ENCODE measurements at regions not wholly inside any gene's neighbourhood (a gene's known extent, or its start where the extent isn't known, plus 50 kb on each side); places are given as distances from the start of the nearest gene placed in this dataset.

DNA sequence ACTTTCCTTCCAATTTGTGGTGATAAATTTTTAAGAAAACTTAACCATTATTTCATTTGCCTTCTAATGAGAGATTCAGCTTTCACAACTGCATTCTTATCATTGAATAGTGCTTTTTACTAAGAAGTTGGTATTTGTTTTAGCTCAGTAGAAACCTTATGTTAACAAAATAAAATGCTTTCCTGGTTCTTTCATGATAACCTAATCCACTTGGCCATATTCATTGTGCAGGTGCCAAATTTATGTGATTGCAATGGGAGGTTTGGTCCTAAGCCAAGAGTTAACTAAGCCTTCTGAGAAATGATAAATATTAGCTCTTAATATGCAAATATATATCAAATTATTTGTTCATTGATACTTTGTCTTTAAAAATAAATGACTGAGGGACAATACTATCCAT is 141.1 kb upstream of the TLE4 start:
- no peak for FAIRE-seq
- TF ChIP-seq FOS (IDR thresholded peaks at IDR 0.05; ENCODE audit: borderline replicate concordance, insufficient read depth, low read length), result no peak
- no peaks in the 10 kb centered on the region for H3K9me1 ChIP-seq (replicated peaks; ENCODE audit: control insufficient read depth, extremely low read depth, insufficient read depth, low read length)
- no peaks in the 10 kb centered on the region for H3K9me3 ChIP-seq (replicated peaks; ENCODE audit: control insufficient read depth, insufficient read depth, low read length)
- no peak overlapping the region for H3K27ac ChIP-seq (ENCODE audit: insufficient read depth, low read depth, low read length)
- H2AFZ ChIP-seq (ENCODE audit: low read depth, low read length), result no peak overlapping the region
- dilution Hi-C loops (cut with MboI; ENCODE audit: extremely low pct_ligation_motif_present, low sequenced_read_pairs), result no loop called here
- H4K20me1 ChIP-seq (replicated peaks; ENCODE audit: control insufficient read depth, extremely low read depth, insufficient read depth, low read length), result no peaks in the 10 kb centered on the region
- intact Hi-C loops (cut with micrococcal nuclease), result no loop called here
- H3K4me2 ChIP-seq (ENCODE audit: insufficient read depth, low read length), result no peak overlapping the region
- no TSS peak for BruUV-seq (replicated peaks)
- no peaks in the 10 kb centered on the region for H3K36me3 ChIP-seq (ENCODE audit: control insufficient read depth in 2 of 2, extremely low read depth in 1 of 2, insufficient read depth in 2 of 2, low read length in 2 of 2)
- no peaks in the 10 kb centered on the region for H3K27me3 ChIP-seq (ENCODE audit: control insufficient read depth in 2 of 2, insufficient read depth in 2 of 2, low read length in 2 of 2)
- H3K4me1 ChIP-seq (ENCODE audit: control insufficient read depth, extremely low read depth, insufficient read depth, low read length), result no peaks in the 10 kb centered on the region
- ChIA-PET POLR2A (no interaction called here), CTCF (no interaction called here)
- no peaks in the 10 kb centered on the region for H3K79me2 ChIP-seq (ENCODE audit: control insufficient read depth, insufficient read depth, low read length)
- no peak overlapping the region for H3K4me3 ChIP-seq (replicated peaks in 1 of 3; ENCODE audit: insufficient read depth in 1 of 3, low read depth in 1 of 3, low read length in 3 of 3)
- no peak overlapping the region for H3K9ac ChIP-seq (replicated peaks; ENCODE audit: extremely low read depth, insufficient read depth, low read length)
- DNase-seq (ENCODE audit: low read depth, low spot score), result no peak

DNA sequence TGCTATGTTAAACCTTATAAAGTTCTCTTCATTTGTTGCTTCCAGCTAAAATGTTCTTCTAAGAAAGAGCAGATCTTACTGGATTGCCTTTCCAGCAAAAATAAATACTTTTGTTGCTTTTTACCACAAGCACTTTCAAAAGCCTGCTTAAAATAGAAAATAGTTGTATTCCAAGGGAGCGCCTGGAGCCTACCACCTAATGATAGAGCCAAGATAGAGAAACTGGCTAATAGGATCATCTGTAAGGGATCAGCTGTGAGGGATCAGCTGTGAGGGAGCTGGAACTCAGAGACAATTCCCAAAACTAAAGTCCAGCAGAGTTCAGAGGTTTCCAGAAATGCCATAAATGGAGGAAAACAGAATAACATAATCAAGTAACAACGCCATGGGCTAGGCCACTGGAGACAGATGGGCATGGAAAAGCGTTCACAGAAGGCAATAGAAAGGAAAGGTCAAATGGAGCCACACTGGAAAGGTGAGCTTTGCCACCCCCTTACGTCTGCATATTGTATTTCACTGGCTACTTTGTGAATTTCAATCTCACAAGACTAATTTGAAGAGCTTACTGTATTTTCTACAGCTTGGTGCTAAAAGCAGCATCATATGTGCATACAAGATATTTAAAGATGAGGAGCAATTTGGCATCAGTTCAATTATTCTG is 140.6 kb upstream of the TLE4 start:
- H3K27me3 ChIP-seq (ENCODE audit: control insufficient read depth in 2 of 2, insufficient read depth in 2 of 2, low read length in 2 of 2), result no peaks in the 10 kb centered on the region
- H3K4me3 ChIP-seq (replicated peaks in 1 of 3; ENCODE audit: insufficient read depth in 1 of 3, low read depth in 1 of 3, low read length in 3 of 3), result no peak overlapping the region
- BruUV-seq (replicated peaks), result no TSS peak
- dilution Hi-C loops (cut with MboI; ENCODE audit: extremely low pct_ligation_motif_present, low sequenced_read_pairs) (no loop called here), intact Hi-C loops (cut with micrococcal nuclease) (no loop called here)
- H3K4me1 ChIP-seq (ENCODE audit: control insufficient read depth, extremely low read depth, insufficient read depth, low read length), result no peaks in the 10 kb centered on the region
- no peak overlapping the region for H3K27ac ChIP-seq (ENCODE audit: insufficient read depth, low read depth, low read length)
- TF ChIP-seq JUN (IDR thresholded peaks at IDR 0.05; ENCODE audit: borderline replicate concordance, insufficient read depth, insufficient read length, low read depth) (no peak), MYC (IDR thresholded peaks at IDR 0.05; ENCODE audit: low read depth, low read length) (no peak), POLR2A (IDR thresholded peaks at IDR 0.05; ENCODE audit: low read depth, low read length) (no peak), EZH2 (IDR thresholded peaks at IDR 0.05; ENCODE audit: borderline replicate concordance, low read depth, low read length, severe bottlenecking) (no peak), POLR2AphosphoS5 (IDR thresholded peaks at IDR 0.05; ENCODE audit: insufficient read depth, low read depth, low read length) (no peak), GATA2 (IDR thresholded peaks at IDR 0.05; ENCODE audit: insufficient read depth, insufficient read length, low read depth, low read length) (no peak), FOS (IDR thresholded peaks at IDR 0.05; ENCODE audit: borderline replicate concordance, insufficient read depth, low read length) (no peak)
- TF ChIP-seq, protein P1, sequence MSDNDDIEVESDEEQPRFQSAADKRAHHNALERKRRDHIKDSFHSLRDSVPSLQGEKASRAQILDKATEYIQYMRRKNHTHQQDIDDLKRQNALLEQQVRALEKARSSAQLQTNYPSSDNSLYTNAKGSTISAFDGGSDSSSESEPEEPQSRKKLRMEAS (IDR thresholded peaks at IDR 0.05; ENCODE audit: insufficient read depth, insufficient read length), result no peak
- TF ChIP-seq, protein P2, sequence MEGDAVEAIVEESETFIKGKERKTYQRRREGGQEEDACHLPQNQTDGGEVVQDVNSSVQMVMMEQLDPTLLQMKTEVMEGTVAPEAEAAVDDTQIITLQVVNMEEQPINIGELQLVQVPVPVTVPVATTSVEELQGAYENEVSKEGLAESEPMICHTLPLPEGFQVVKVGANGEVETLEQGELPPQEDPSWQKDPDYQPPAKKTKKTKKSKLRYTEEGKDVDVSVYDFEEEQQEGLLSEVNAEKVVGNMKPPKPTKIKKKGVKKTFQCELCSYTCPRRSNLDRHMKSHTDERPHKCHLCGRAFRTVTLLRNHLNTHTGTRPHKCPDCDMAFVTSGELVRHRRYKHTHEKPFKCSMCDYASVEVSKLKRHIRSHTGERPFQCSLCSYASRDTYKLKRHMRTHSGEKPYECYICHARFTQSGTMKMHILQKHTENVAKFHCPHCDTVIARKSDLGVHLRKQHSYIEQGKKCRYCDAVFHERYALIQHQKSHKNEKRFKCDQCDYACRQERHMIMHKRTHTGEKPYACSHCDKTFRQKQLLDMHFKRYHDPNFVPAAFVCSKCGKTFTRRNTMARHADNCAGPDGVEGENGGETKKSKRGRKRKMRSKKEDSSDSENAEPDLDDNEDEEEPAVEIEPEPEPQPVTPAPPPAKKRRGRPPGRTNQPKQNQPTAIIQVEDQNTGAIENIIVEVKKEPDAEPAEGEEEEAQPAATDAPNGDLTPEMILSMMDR (IDR thresholded peaks at IDR 0.05; ENCODE audit: extremely low read depth in 1 of 2, insufficient read depth in 1 of 2, low read depth in 1 of 2, low read length in 2 of 2), result no peak
- ChIA-PET POLR2A (no interaction called here), CTCF (no interaction called here)
- no peak overlapping the region for H3K9ac ChIP-seq (replicated peaks; ENCODE audit: extremely low read depth, insufficient read depth, low read length)
- H3K9me3 ChIP-seq (replicated peaks; ENCODE audit: control insufficient read depth, insufficient read depth, low read length), result no peaks in the 10 kb centered on the region
- FAIRE-seq (no peak), DNase-seq (ENCODE audit: low read depth, low spot score) (no peak)
- H3K79me2 ChIP-seq (ENCODE audit: control insufficient read depth, insufficient read depth, low read length), result no peaks in the 10 kb centered on the region
- H3K4me2 ChIP-seq (ENCODE audit: insufficient read depth, low read length), result no peak overlapping the region
- H4K20me1 ChIP-seq (replicated peaks; ENCODE audit: control insufficient read depth, extremely low read depth, insufficient read depth, low read length), result no peaks in the 10 kb centered on the region
- no peak overlapping the region for H2AFZ ChIP-seq (ENCODE audit: low read depth, low read length)
- H3K9me1 ChIP-seq (replicated peaks; ENCODE audit: control insufficient read depth, extremely low read depth, insufficient read depth, low read length), result no peaks in the 10 kb centered on the region
- H3K36me3 ChIP-seq (ENCODE audit: control insufficient read depth in 2 of 2, extremely low read depth in 1 of 2, insufficient read depth in 2 of 2, low read length in 2 of 2), result no peaks in the 10 kb centered on the region
